WI38 (cell line): ENCODE measurements at regions not wholly inside any gene's neighbourhood (a gene's known extent, or its start where the extent isn't known, plus 50 kb on each side); places are given as distances from the start of the nearest gene placed in this dataset.

Experiments used
- H3K4me3 ChIP-seq: 2 replicates; pipeline ENCODE4 v1.5.1; 2011; ENCODE audit warnings: low read depth, mild to moderate bottlenecking, control low read depth, low read length
- CTCF ChIP-seq: IDR thresholded peaks from 2 replicates; pipeline ENCODE4 v1.5.1; 2012; ENCODE audit warnings: low read depth, mild to moderate bottlenecking, control low read depth, low read length

GRCh38 chr10:104579136-104579535, 62.0 kb upstream of the SORCS3 start:
- no peak for TF ChIP-seq CTCF

GRCh38 chr10:104580321-104580720, 60.8 kb upstream of the SORCS3 start:
- TF ChIP-seq CTCF, result no peak
- no peak overlapping the region for H3K4me3 ChIP-seq

More at GRCh38 chr10:104579136-104579535, 62.0 kb upstream of the SORCS3 start:
- no peak overlapping the region for H3K4me3 ChIP-seq

- TF ChIP-seq CTCF, result peak; percentile 87
- no peak overlapping the region for H3K4me3 ChIP-seq
Observed at GRCh38 chr10:104580774-104581675, 60.1 kb upstream of the SORCS3 start.

- no peak for TF ChIP-seq CTCF
- no peak overlapping the region for H3K4me3 ChIP-seq
Observed at GRCh38 chr10:104581884-104582601, 59.0 kb upstream of the SORCS3 start.

GRCh38 chr10:104582602-104582951, 58.5 kb upstream of the SORCS3 start:
- no peak overlapping the region for H3K4me3 ChIP-seq
- TF ChIP-seq CTCF, result no peak

DNA sequence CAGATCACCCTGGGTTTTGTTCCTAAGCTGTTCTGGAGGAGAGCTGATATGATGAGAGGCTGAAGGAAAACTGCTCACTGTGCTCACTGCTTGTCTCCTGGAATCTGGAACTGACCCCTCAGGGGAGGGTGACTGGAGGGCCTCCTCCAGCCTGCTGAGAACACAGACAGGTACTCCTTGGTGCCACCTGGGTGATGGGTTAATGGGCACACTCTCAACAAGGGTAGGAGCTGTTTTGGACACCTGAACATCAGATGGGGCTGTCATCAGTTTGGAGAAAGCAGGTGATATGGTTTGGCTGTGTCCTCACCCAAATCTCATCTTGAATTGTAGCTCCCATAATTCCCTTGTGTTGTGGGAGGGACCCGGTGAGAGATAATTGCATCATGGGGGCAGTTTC, 58.1 kb upstream of the SORCS3 start:
- no peak overlapping the region for H3K4me3 ChIP-seq
- TF ChIP-seq CTCF, result no peak

DNA sequence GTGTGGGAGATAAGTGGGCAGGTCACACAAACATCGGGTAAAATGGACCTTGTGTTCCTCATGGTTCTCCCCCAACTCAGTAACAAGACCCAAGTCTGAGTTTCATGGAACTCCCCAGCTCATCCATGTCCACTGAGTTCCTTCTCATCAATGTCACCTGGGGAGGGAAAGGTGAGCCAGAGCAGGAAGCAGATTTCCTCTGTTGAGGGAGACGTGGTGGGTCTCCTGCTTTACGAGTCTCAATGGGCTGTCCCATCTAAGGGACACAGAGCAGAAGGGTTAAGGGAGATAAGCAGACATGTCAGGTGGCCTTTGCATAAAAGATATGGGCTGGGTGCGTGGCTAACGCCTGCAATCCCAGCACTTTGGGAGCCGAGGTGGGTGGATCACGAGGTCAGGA, 56.5 kb upstream of the SORCS3 start:
- no peak for TF ChIP-seq CTCF
- no peak overlapping the region for H3K4me3 ChIP-seq
